Gastrocnemius medialis (tissue), 4 donors: ENCODE measurements at regions not wholly inside any gene's neighbourhood (a gene's known extent, or its start where the extent isn't known, plus 50 kb on each side); places are given as distances from the start of the nearest gene placed in this dataset.

Experiments
- ATAC-seq, 2 donors: fragments of 150-250 bp; one replicate each; pipeline ENCODE4 v1.9.1; 2016
- DNase-seq, 2 donors: peaks; one replicate each; pipeline ENCODE4 v3.0.0-alpha.2; 2019
- H3K27ac ChIP-seq, 4 donors: fragments of 200-600 bp; sonication (generic); 1 replicate in 1 of 4; 2 replicates in 3 of 4; pipeline ENCODE4 v1.5.1; 2016 to 2018; ENCODE audit warnings: mild to moderate bottlenecking in 2 of 4, moderate library complexity in 1 of 4
- H3K27me3 ChIP-seq, 3 donors: fragments of 200-600 bp; sonication (generic) in 2 of 3; 1 replicate in 1 of 3; 2 replicates in 2 of 3; pipeline versions ENCODE4 v1.5.1 to v1.6.0; 2016 to 2019; ENCODE audit warnings: mild to moderate bottlenecking in 1 of 3, moderate library complexity in 1 of 3
- H3K36me3 ChIP-seq, 2 donors: fragments of 200-600 bp; sonication (generic) in 1 of 2; one replicate each; pipeline ENCODE4 v1.5.1; 2017 to 2018
- H3K4me1 ChIP-seq, 2 donors: fragments of 200-600 bp; sonication (generic) in 1 of 2; one replicate each; pipeline ENCODE4 v1.5.1; 2016 to 2017; ENCODE audit warnings: mild to moderate bottlenecking in 2 of 2
- H3K4me3 ChIP-seq, 4 donors: fragments of 200-600 bp; sonication (generic) in 3 of 4; 1 replicate in 1 of 4; 2 replicates in 3 of 4; pipeline ENCODE4 v1.5.1; 2016 to 2019; ENCODE audit warnings: mild to moderate bottlenecking in 2 of 4
- H3K9me3 ChIP-seq, 3 donors: fragments of 200-600 bp; sonication (generic) in 2 of 3; 1 replicate in 1 of 3; 2 replicates in 2 of 3; pipeline ENCODE4 v1.5.1; 2016 to 2019
- POLR2A ChIP-seq, 2 donors: fragments of 450-650 bp; IDR thresholded peaks; one replicate each; pipeline ENCODE4 v1.6.1; 2017; ENCODE audit warnings: antibody characterized with exemption in 2 of 2, mild to moderate bottlenecking in 2 of 2, moderate library complexity in 2 of 2
- in situ Hi-C, 4 donors: fragments of 200-750 bp; cut with MboI; loops; one replicate each; pipeline versions ENCODE4 v1.15.0 to v1.8.0; 2017; ENCODE audit warnings: low sequenced_read_pairs in 4 of 4
- intact Hi-C: fragments of 100-400 bp; cut with DNase I; formaldehyde crosslinking; loops from one replicate; pipeline ENCODE4 v1.15.1; 2023; ENCODE audit warnings: low total_unique reads
- TF ChIP-seq, protein P1 (sequence below), 5 experiments: fragments of 450-650 bp in 3 of 5; fragments of 200-600 bp in 2 of 5; sonication (generic) in 2 of 5; IDR thresholded peaks in 4 of 5; conservative IDR thresholded peaks in 1 of 5; 1 replicate in 4 of 5; 2 replicates in 1 of 5; pipeline ENCODE4 v1.5.1; 2016 to 2019; ENCODE audit warnings: antibody characterized with exemption in 5 of 5, mild to moderate bottlenecking in 3 of 5, moderate library complexity in 3 of 5

DNA sequence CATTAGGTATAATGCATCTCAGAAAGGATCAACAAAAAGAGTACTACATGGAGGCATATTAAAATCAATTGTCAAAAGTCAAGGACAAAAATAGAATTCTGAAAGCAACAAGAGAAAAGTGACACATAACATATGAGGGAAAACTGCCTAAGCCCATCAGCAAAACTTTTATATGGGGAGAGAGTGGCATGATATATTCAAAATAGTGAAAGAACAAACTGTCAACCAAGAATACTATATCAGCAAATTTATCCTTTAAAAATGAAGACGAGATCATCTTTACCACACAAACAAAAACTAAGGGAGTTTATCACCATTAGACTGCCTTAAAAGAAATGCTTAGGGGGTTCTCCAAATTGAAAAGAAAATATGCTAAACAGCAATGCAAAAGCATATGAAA is 86.4 kb upstream of the CHRDL1 start:
- Histone ChIP-seq H3K9me3 (peaks cover 0 to 8% (median 0%) of the 10 kb centered on the region in 3 donors), H3K4me3 (no peak overlapping the region), H3K27ac (no peak overlapping the region), H3K4me1 (no peaks in the 10 kb centered on the region), H3K36me3 (no peaks in the 10 kb centered on the region), H3K27me3 (no peaks in the 10 kb centered on the region)
- DNase-seq: no peak
- in situ Hi-C loops: no loop called here
- intact Hi-C loops: no loop called here
- no peak for ATAC-seq
- TF ChIP-seq, protein P1, sequence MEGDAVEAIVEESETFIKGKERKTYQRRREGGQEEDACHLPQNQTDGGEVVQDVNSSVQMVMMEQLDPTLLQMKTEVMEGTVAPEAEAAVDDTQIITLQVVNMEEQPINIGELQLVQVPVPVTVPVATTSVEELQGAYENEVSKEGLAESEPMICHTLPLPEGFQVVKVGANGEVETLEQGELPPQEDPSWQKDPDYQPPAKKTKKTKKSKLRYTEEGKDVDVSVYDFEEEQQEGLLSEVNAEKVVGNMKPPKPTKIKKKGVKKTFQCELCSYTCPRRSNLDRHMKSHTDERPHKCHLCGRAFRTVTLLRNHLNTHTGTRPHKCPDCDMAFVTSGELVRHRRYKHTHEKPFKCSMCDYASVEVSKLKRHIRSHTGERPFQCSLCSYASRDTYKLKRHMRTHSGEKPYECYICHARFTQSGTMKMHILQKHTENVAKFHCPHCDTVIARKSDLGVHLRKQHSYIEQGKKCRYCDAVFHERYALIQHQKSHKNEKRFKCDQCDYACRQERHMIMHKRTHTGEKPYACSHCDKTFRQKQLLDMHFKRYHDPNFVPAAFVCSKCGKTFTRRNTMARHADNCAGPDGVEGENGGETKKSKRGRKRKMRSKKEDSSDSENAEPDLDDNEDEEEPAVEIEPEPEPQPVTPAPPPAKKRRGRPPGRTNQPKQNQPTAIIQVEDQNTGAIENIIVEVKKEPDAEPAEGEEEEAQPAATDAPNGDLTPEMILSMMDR (IDR thresholded peaks at IDR 0.05 in 4 of 5, conservative IDR thresholded peaks at IDR 0.05 in 1 of 5): no peak
- no peak for TF ChIP-seq POLR2A (IDR thresholded peaks at IDR 0.05)

- Histone ChIP-seq H3K4me3 (no peak overlapping the region), H3K4me1 (no peaks in the 10 kb centered on the region), H3K9me3 (peaks cover 0 to 5% (median 0%) of the 10 kb centered on the region in 3 donors), H3K27me3 (no peaks in the 10 kb centered on the region), H3K27ac (no peak overlapping the region), H3K36me3 (no peaks in the 10 kb centered on the region)
- in situ Hi-C loops (no loop called here), intact Hi-C loops (no loop called here)
- DNase-seq (no peak), ATAC-seq (no peak)
- TF ChIP-seq POLR2A (IDR thresholded peaks at IDR 0.05): no peak
- TF ChIP-seq, protein P1 (IDR thresholded peaks at IDR 0.05 in 4 of 5, conservative IDR thresholded peaks at IDR 0.05 in 1 of 5): no peak
These were observed 81.7 kb upstream of the CHRDL1 start for GRCh38 chrX:110877326-110877725.

DNA sequence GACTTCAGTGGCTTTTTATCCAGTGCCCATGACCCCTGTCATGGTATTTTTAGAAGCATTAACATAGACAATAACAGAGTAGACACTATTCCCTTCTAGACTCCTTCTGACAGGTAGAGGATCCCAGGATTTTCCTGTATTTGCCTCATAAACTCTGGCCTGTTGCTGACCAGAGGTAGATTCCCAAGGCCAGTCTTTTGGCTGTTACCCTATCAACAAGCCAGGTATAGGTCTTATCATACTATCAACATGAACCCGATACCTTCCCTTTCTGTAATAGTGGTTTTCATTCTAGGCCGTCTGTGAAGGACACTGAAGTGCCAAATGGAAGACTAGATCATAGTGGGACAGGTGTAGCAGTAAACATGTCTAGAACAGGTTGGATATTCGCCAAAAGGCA is 76.2 kb upstream of the CHRDL1 start:
- Histone ChIP-seq H3K9me3 (no peaks in the 10 kb centered on the region), H3K4me3 (no peak overlapping the region), H3K27me3 (no peaks in the 10 kb centered on the region), H3K27ac (no peak overlapping the region), H3K4me1 (no peaks in the 10 kb centered on the region), H3K36me3 (no peaks in the 10 kb centered on the region)
- ATAC-seq (no peak), DNase-seq (no peak)
- TF ChIP-seq, protein P1 (IDR thresholded peaks at IDR 0.05 in 4 of 5, conservative IDR thresholded peaks at IDR 0.05 in 1 of 5): no peak
- no peak for TF ChIP-seq POLR2A (IDR thresholded peaks at IDR 0.05)
- intact Hi-C loops (no loop called here), in situ Hi-C loops (no loop called here)

DNA sequence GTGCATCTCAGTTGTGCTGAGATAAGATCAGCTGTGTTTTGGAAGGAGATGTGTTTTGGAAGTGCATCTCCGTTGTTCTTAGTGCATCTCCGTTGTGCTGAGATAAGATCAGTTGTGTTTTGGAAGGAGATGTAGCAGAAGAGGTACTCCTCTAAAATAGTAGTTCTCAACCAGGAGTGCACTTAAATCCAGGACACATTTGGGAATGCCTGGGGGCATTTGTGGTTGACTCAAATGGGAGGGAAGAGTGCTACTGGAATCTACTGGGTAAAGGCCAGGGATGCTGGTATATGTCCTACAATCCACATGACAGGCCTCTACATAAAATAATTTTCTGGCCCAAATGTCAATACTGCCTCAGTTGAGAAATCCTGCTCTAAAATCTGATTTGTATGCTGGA is 70.8 kb upstream of the CHRDL1 start:
- in situ Hi-C loops: no loop called here
- TF ChIP-seq, protein P1 (IDR thresholded peaks at IDR 0.05 in 4 of 5, conservative IDR thresholded peaks at IDR 0.05 in 1 of 5): no peak
- TF ChIP-seq POLR2A (IDR thresholded peaks at IDR 0.05): no peak
- H3K4me1 ChIP-seq: no peaks in the 10 kb centered on the region
- DNase-seq (no peak), ATAC-seq (no peak)
- no peaks in the 10 kb centered on the region for H3K9me3 ChIP-seq
- intact Hi-C loops: no loop called here
- H3K36me3 ChIP-seq: no peaks in the 10 kb centered on the region
- no peak overlapping the region for H3K27ac ChIP-seq
- H3K27me3 ChIP-seq: no peaks in the 10 kb centered on the region
- no peak overlapping the region for H3K4me3 ChIP-seq

DNA sequence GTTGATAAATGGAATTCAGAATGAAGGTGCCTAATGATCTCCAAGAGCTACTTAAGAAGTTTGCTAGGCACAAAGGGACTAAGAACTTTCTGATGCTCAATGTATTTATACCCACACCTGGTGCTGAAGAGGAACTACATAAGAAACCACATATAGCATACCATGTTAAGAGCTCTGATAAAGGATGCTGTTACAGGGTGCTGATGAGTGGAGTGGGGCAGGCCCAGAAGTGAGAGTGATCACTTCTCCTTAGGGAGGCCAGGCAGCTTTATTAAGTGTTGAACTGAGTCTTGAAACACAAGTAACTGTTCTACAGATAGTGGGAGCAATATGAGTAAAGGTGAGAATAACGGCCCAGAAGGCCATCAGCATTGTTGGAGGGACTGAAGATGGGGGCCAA is 68.3 kb upstream of the CHRDL1 start:
- TF ChIP-seq, protein P1 (IDR thresholded peaks at IDR 0.05 in 4 of 5, conservative IDR thresholded peaks at IDR 0.05 in 1 of 5): no peak
- no peak for TF ChIP-seq POLR2A (IDR thresholded peaks at IDR 0.05)
- intact Hi-C loops (no loop called here), in situ Hi-C loops (no loop called here)
- DNase-seq: no peak
- H3K4me1 ChIP-seq: no peaks in the 10 kb centered on the region
- H3K36me3 ChIP-seq: no peaks in the 10 kb centered on the region
- no peak overlapping the region for H3K4me3 ChIP-seq
- H3K27me3 ChIP-seq: peaks cover 0 to 8% (median 0%) of the 10 kb centered on the region in 3 donors
- H3K27ac ChIP-seq: no peak overlapping the region
- H3K9me3 ChIP-seq: peaks cover 0 to 5% (median 0%) of the 10 kb centered on the region in 3 donors
- ATAC-seq: no peak
